Cardiac muscle cell (in vitro differentiated cells and primary cell): ENCODE measurements at regions not wholly inside any gene's neighbourhood (a gene's known extent, or its start where the extent isn't known, plus 50 kb on each side); places are given as distances from the start of the nearest gene placed in this dataset.

Experiments used
- DNase-seq, 2 donors: peaks; one replicate each; pipeline versions ENCODE4 v3.0.0 to v3.0.0-alpha.2; 2010 to 2017; ENCODE audit warnings: low read depth in 1 of 2, low spot score in 1 of 2
- H3K27ac ChIP-seq: fragments of 200-600 bp; sonication (generic); 2 replicates; pipeline ENCODE4 v1.5.1; 2016
- H3K27me3 ChIP-seq: fragments of 200-600 bp; sonication (generic); 2 replicates; pipeline ENCODE4 v1.6.0; 2016; ENCODE audit warnings: control low read depth
- H3K36me3 ChIP-seq: fragments of 200-600 bp; sonication (generic); 2 replicates; pipeline ENCODE4 v1.5.1; 2016; ENCODE audit warnings: control low read depth
- H3K4me1 ChIP-seq: fragments of 200-600 bp; sonication (generic); 2 replicates; pipeline ENCODE4 v1.8.1; 2017; ENCODE audit warnings: low read depth, mild to moderate bottlenecking, mixed run types
- H3K4me3 ChIP-seq: fragments of 200-600 bp; sonication (generic); 2 replicates; pipeline ENCODE4 v1.5.1; 2016; ENCODE audit warnings: mild to moderate bottlenecking
- H3K9me3 ChIP-seq: fragments of 200-600 bp; sonication (generic); 2 replicates; pipeline ENCODE4 v1.5.1; 2017; ENCODE audit warnings: low read depth, mild to moderate bottlenecking, control low read depth
- CTCF ChIP-seq: IDR thresholded peaks from 2 replicates; pipeline ENCODE4 v1.5.1; 2012; ENCODE audit warnings: low read depth, mild to moderate bottlenecking, low read length

- Histone ChIP-seq H3K9me3 (no peaks in the 10 kb centered on the region), H3K27ac (no peak overlapping the region), H3K27me3 (no peaks in the 10 kb centered on the region), H3K4me3 (no peak overlapping the region), H3K36me3 (no peaks in the 10 kb centered on the region), H3K4me1 (no peaks in the 10 kb centered on the region)
- DNase-seq = no peak
- no peak for TF ChIP-seq CTCF
Measured at GRCh38 chr1:175245324-175245723, 52.7 kb upstream of the KIAA0040 start.

DNA sequence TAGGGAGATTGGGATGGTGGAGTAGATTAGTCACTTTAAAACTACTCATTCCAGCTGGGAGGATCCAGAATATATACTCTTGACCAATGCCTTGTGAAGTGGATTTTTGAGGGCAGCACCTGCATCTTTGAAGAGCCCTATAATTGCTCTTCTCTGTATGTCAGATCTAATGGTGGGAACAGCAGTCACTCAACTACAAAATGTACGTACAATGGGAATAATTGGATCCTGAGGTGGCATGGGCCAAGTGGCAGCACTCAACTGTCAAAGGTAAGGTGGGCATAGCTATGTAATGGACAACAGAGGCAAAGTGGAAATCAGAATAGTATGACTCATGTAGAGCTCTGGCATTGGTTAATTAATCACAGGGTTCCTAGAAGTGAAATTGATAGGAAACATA lies 51.6 kb upstream of the KIAA0040 start:
- Histone ChIP-seq H3K9me3 (no peaks in the 10 kb centered on the region), H3K36me3 (no peaks in the 10 kb centered on the region), H3K4me1 (no peaks in the 10 kb centered on the region), H3K27ac (no peak overlapping the region), H3K27me3 (no peaks in the 10 kb centered on the region), H3K4me3 (no peak overlapping the region)
- DNase-seq = no peak
- TF ChIP-seq CTCF = no peak
